ENCODE measurements at regions not wholly inside any gene's neighbourhood (a gene's known extent, or its start where the extent isn't known, plus 50 kb on each side); places are given as distances from the start of the nearest gene placed in this dataset.

DNA sequence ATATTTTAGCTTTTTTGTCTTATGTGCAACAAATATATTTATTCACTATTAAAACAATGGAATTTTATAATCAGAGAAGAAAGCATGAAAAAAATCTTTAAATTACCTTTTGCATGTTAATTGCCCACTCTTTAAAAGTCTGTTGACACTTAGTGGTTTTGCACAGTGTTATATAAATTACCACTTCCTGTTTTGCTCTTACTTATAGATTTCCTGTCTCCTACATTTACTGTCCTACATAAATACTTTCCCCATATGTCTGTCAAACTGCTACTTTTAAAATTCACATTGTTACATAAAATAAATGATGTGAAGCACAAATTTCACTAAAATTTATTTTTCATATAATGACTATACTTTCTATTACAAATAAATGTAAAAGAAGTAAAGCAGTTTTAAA lies 161.1 kb upstream of the NDST4 start:
- in situ Hi-C loops (cut with MboI; ENCODE audit: low sequenced_read_pairs, unreplicated experiment) = no loop called here
- TF ChIP-seq, protein P1, sequence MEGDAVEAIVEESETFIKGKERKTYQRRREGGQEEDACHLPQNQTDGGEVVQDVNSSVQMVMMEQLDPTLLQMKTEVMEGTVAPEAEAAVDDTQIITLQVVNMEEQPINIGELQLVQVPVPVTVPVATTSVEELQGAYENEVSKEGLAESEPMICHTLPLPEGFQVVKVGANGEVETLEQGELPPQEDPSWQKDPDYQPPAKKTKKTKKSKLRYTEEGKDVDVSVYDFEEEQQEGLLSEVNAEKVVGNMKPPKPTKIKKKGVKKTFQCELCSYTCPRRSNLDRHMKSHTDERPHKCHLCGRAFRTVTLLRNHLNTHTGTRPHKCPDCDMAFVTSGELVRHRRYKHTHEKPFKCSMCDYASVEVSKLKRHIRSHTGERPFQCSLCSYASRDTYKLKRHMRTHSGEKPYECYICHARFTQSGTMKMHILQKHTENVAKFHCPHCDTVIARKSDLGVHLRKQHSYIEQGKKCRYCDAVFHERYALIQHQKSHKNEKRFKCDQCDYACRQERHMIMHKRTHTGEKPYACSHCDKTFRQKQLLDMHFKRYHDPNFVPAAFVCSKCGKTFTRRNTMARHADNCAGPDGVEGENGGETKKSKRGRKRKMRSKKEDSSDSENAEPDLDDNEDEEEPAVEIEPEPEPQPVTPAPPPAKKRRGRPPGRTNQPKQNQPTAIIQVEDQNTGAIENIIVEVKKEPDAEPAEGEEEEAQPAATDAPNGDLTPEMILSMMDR (IDR thresholded peaks at IDR 0.05; ENCODE audit: borderline replicate concordance, control extremely low read depth, extremely low read depth, insufficient read depth, missing control alignments) = no peak
- peak; percentile 9 for DNase-seq (ENCODE audit: low spot score)

DNA sequence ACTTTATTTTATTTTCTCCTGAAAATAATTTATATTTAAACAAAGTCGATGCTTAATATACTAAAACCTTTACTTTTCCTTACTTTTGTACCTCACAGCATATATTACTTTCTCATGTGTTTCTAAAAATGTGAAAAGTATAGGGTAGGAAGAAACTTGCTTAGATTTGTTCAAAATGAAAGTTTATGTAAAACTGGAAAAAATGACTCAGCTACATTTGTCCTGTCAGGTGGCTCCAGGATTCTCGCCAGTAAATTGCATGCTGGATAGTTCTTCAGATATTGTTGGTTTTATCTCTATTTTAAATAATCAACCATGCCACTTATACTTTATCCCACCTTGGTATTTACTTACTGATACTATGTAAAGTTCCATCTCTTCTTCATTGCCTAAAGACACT lies 159.2 kb upstream of the NDST4 start:
- no peak for DNase-seq (ENCODE audit: low spot score)
- TF ChIP-seq, protein P1 (IDR thresholded peaks at IDR 0.05; ENCODE audit: borderline replicate concordance, control extremely low read depth, extremely low read depth, insufficient read depth, missing control alignments) = no peak
- in situ Hi-C loops (cut with MboI; ENCODE audit: low sequenced_read_pairs, unreplicated experiment) = no loop called here

DNA sequence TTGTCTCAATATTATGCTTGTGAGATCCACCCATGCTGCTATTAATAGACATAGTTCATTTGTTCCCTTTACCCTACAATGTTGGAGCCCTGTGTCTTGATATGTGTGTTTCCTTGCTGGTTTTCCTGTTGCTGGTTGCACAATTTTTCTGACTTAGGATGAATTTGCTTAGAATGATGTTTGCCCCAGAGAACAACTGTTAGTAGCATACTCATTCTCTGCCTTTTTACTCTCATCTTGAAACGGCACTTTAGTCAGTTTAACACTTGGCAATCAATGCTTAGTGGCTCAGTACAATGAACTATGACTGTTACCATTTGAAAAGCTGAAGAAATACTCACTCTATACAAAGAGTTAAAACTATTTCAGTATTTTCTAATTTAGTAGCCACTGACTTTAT lies 158.8 kb upstream of the NDST4 start:
- no peak for DNase-seq (ENCODE audit: low spot score)
- in situ Hi-C loops (cut with MboI; ENCODE audit: low sequenced_read_pairs, unreplicated experiment) = no loop called here
- TF ChIP-seq, protein P1 (IDR thresholded peaks at IDR 0.05; ENCODE audit: borderline replicate concordance, control extremely low read depth, extremely low read depth, insufficient read depth, missing control alignments) = no peak

DNA sequence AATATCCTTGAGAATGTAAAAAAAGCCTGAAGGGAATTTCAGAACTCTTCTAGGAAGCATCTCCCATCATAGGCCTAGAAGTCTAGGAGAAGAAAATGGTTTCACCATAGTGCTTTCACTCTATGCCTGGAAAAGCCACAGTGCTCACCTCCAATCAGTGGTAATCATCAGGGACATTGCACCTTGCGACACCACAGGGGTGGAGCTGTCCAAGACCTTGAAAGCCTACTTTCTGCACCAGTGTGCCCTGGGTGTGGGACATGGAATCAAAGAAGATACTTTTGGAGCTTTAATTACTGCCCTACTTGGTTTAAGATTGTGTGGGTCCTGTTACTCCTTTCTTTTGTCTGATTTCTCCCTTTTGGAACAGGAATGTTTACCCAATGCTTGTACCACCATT lies 146.8 kb upstream of the NDST4 start:
- in situ Hi-C loops (cut with MboI; ENCODE audit: low sequenced_read_pairs, unreplicated experiment) = no loop called here
- no peak for DNase-seq (ENCODE audit: low spot score)
- TF ChIP-seq, protein P1 (IDR thresholded peaks at IDR 0.05; ENCODE audit: borderline replicate concordance, control extremely low read depth, extremely low read depth, insufficient read depth, missing control alignments) = no peak

DNA sequence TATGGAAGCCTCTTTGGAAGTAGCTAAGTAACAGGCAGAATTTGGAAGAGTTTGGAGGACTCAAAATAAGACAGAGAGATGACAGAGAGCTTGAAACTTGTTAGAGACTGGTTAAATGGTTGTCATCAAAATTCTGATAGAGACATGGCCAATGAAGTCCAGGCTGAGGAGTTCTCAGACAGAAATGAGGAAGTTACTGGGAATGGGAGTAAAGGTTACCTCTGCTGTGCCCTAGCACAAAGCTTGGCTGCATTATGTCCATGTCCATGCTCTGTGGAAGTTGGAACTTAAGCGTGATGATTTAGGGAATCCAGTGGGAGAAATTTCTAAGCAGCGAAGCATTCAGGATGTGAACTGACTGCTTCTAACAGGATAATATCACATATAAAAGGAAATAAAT lies 146.2 kb upstream of the NDST4 start:
- TF ChIP-seq, protein P1 (IDR thresholded peaks at IDR 0.05; ENCODE audit: borderline replicate concordance, control extremely low read depth, extremely low read depth, insufficient read depth, missing control alignments) = no peak
- DNase-seq (ENCODE audit: low spot score) = no peak
- in situ Hi-C loops (cut with MboI; ENCODE audit: low sequenced_read_pairs, unreplicated experiment) = no loop called here

DNA sequence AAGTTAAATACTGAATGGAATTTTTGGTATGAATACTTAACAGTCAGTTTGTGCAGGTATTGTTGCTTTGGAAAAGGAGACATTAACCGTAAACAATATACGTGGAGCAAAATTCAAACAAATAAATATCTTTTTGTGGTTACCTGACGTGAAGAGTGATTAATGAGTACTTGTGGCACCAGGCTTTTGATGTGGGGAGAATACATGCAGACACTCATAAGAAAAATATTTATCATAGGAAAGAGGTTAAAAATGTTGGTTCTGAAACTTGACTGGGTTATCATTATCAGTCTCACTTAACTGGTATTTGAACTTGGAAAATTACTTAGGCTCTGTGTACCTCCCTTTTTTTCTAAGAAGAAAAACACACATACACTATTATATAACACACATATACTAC lies 136.4 kb upstream of the NDST4 start:
- in situ Hi-C loops (cut with MboI; ENCODE audit: low sequenced_read_pairs, unreplicated experiment) = no loop called here
- TF ChIP-seq, protein P1 (IDR thresholded peaks at IDR 0.05; ENCODE audit: borderline replicate concordance, control extremely low read depth, extremely low read depth, insufficient read depth, missing control alignments) = no peak
- no peak for DNase-seq (ENCODE audit: low spot score)
